ENCODE measurements at regions not wholly inside any gene's neighbourhood (a gene's known extent, or its start where the extent isn't known, plus 50 kb on each side); places are given as distances from the start of the nearest gene placed in this dataset.

DNA sequence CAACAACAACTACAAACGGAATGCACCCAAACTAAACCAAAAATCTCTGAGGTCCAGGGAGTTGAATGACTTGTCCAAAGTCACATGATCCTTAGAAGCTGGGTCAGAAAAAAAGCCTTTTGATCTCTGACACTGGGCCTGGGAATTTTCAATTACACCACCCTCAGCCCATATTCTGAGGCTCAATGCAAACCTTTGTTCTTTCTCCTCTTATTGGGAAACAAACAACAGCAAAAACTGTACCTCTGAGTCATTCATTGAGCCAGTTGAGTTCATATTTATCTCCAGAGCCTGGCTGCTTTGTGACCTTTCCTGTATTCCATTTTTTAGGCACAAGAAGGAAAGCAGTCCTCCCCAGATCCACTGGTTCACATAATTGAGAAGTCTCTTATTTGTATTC is 51.2 kb upstream of the SORCS1 start:
- no peak for DNase-seq

Measured in femur (tissue), 1 donor.